ENCODE measurements at regions not wholly inside any gene's neighbourhood (a gene's known extent, or its start where the extent isn't known, plus 50 kb on each side); places are given as distances from the start of the nearest gene placed in this dataset.

DNA sequence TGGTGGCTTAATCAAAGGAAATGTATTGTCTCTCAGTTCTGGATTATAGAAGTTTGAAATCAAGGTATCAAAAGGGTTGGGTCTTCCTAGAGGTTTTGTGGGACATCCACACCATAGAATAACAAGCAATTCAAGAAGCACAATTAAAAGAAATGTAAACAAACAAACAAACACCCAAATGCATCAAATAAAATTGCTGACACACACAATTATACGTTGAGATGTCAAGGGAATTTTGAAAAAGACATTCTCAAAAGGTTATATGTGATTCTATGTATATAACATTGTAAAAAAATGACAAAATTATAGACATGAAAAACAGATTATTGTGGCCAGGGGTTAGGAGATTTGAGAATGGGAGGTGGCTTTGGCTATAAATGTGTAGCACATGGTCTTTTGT lies 250.7 kb upstream of the AGA start:
- H3K36me3 Mint-ChIP-seq (ENCODE audit: low read depth): no peaks in the 10 kb centered on the region
- H3K9me3 Mint-ChIP-seq: no peaks in the 10 kb centered on the region
- H3K27me3 Mint-ChIP-seq: peaks cover 9% of the 10 kb centered on the region
- no peaks in the 10 kb centered on the region for H3K4me1 Mint-ChIP-seq (ENCODE audit: low read depth)
- no peak for DNase-seq
- no peak overlapping the region for H3K27ac Mint-ChIP-seq
- H3K4me3 Mint-ChIP-seq: no peak overlapping the region

DNA sequence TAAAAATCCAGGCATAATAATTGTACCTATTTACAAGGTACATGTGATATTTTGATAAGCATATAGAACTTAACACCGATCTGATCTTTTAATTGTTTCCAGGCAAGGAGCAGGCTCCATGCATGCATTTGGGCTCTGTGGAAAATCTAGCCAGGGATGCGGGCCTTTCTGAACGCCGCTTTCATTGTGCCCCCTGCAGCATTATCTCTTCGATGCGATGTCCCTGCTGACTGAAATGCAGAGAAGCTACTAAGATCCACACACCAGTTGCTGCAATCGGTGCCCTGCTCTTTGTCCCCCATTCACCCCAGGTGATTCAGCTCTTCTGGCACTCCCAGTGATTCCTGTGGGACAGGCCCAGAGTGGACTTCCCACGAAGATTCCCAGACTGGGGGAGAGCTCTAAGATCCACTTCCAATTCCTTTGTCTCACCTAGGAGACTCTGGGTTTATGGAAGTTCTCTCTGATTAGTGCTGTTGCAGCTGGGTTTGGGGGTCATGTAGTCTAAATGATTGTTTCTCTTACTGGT lies 254.3 kb upstream of the AGA start:
- Mint-ChIP-seq H3K27me3 (peaks cover 9% of the 10 kb centered on the region), H3K4me1 (ENCODE audit: low read depth) (no peaks in the 10 kb centered on the region), H3K36me3 (ENCODE audit: low read depth) (no peaks in the 10 kb centered on the region), H3K4me3 (no peak overlapping the region), H3K27ac (no peak overlapping the region), H3K9me3 (no peaks in the 10 kb centered on the region)
- DNase-seq: no peak

DNA sequence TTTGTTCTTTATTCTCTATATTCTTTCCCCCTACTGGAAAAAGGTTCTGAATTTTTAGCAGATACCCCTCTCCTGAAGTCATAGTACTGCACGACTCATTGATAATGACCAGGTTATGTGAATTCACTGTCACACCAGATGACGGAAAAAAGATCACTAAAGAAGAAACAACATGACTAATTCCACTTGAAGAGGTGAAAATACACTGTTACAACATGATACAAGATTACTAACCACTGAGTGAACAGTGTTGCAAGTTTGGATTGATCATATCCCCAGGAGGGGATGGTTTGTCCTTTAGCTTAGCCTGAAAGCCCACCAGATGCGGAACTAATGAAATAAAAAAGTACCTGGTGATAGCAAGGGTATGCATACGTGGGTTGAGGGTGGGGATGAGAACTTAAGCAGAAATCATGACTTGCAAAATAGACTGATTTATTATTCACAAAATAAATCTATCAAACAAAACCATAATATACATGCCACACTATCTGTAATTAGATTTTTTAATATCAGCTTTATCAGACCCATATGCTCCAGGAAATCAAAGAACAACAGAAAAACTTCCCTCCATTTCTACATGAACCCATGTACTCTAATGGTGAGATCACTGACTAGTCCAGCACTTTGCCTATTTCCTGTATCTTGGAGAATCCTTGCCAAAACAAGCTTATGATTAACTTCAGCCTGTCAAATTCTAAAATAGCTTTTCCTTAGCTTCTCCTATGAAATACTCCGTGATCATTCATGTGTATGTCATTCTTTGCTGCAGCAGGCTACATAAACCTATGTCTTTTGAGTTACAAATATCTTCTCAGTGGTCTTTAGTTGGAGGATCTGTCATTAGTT lies 257.4 kb upstream of the AGA start:
- no peak for DNase-seq
- H3K9me3 Mint-ChIP-seq: no peaks in the 10 kb centered on the region

DNA sequence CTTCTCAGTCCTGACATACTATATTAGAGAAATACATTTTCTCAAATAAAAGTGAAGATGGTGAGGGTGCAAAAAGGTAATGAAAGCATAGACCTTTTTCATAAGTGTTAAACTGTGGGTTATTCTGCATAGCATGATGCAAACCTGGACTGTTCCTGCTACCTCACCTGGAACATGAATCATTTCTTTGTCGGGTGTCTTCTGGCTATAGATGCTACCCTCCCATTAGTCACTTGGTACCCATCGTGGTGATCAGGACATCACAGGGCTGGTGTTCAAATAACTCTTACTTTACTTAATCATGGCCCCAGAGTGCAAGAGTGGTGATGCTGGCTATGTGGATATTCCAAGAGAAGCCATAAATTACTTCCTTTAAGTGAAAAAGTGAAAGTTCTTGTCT lies 264.7 kb upstream of the AGA start:
- H3K36me3 Mint-ChIP-seq (ENCODE audit: low read depth): no peaks in the 10 kb centered on the region
- peaks cover 4% of the 10 kb centered on the region for H3K27me3 Mint-ChIP-seq
- no peaks in the 10 kb centered on the region for H3K4me1 Mint-ChIP-seq (ENCODE audit: low read depth)
- H3K9me3 Mint-ChIP-seq: no peaks in the 10 kb centered on the region
- no peak overlapping the region for H3K4me3 Mint-ChIP-seq
- no peak for DNase-seq
- H3K27ac Mint-ChIP-seq: no peak overlapping the region

More for the DNA sequence above, 257.4 kb upstream of the AGA start:
- H3K4me1 Mint-ChIP-seq (ENCODE audit: low read depth): no peaks in the 10 kb centered on the region
- H3K4me3 Mint-ChIP-seq: no peak overlapping the region
- H3K36me3 Mint-ChIP-seq (ENCODE audit: low read depth): no peaks in the 10 kb centered on the region
- peaks cover 11% of the 10 kb centered on the region for H3K27me3 Mint-ChIP-seq
- H3K27ac Mint-ChIP-seq: no peak overlapping the region

- no peak overlapping the region for H3K27ac Mint-ChIP-seq
- no peaks in the 10 kb centered on the region for H3K36me3 Mint-ChIP-seq (ENCODE audit: low read depth)
- no peaks in the 10 kb centered on the region for H3K9me3 Mint-ChIP-seq
- no peak overlapping the region for H3K4me3 Mint-ChIP-seq
- DNase-seq: no peak
- H3K27me3 Mint-ChIP-seq: no peaks in the 10 kb centered on the region
- no peaks in the 10 kb centered on the region for H3K4me1 Mint-ChIP-seq (ENCODE audit: low read depth)
Measured at GRCh38 chr4:177713454-177713853, 271.2 kb upstream of the AGA start.

DNA sequence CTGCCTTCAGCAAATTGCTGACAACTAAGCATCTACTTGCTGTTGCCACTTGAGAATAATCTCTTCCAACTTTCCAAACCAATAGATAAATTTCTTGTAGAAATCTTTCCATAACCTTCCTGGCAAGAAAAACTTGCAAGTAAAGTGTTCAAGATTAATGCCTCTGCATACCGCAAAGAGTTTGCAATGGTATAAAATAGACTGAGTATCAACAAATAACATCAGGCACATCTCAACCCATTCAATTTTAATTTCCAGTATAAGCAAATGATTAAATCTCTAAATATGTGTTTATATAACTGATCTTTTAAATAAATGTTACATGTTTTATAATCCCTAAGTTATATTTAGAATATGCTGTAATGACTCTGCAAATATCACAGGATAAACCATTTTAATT lies 275.2 kb upstream of the AGA start:
- Mint-ChIP-seq H3K4me1 (ENCODE audit: low read depth) (no peaks in the 10 kb centered on the region), H3K4me3 (no peak overlapping the region), H3K36me3 (ENCODE audit: low read depth) (no peaks in the 10 kb centered on the region), H3K27me3 (no peaks in the 10 kb centered on the region), H3K27ac (no peak overlapping the region), H3K9me3 (no peaks in the 10 kb centered on the region)
- DNase-seq: no peak

- no peak overlapping the region for H3K4me3 Mint-ChIP-seq
- H3K4me1 Mint-ChIP-seq (ENCODE audit: low read depth): no peaks in the 10 kb centered on the region
- H3K36me3 Mint-ChIP-seq (ENCODE audit: low read depth): no peaks in the 10 kb centered on the region
- no peaks in the 10 kb centered on the region for H3K9me3 Mint-ChIP-seq
- no peak overlapping the region for H3K27ac Mint-ChIP-seq
- DNase-seq: no peak
- no peaks in the 10 kb centered on the region for H3K27me3 Mint-ChIP-seq
Measured at GRCh38 chr4:177718514-177718913, 276.3 kb upstream of the AGA start.

- no peaks in the 10 kb centered on the region for H3K27me3 Mint-ChIP-seq
- H3K4me1 Mint-ChIP-seq (ENCODE audit: low read depth): peaks cover 5% of the 10 kb centered on the region
- H3K27ac Mint-ChIP-seq: no peak overlapping the region
- no peaks in the 10 kb centered on the region for H3K9me3 Mint-ChIP-seq
- DNase-seq: no peak
- H3K36me3 Mint-ChIP-seq (ENCODE audit: low read depth): no peaks in the 10 kb centered on the region
- H3K4me3 Mint-ChIP-seq: no peak overlapping the region
Measured at GRCh38 chr4:177726111-177726510, 283.9 kb upstream of the AGA start.

- no peak for DNase-seq
- H3K27ac Mint-ChIP-seq: no peak overlapping the region
- no peak overlapping the region for H3K4me3 Mint-ChIP-seq
- H3K9me3 Mint-ChIP-seq: no peaks in the 10 kb centered on the region
- peaks cover 5% of the 10 kb centered on the region for H3K4me1 Mint-ChIP-seq (ENCODE audit: low read depth)
- no peaks in the 10 kb centered on the region for H3K27me3 Mint-ChIP-seq
- H3K36me3 Mint-ChIP-seq (ENCODE audit: low read depth): no peaks in the 10 kb centered on the region
Measured at GRCh38 chr4:177728361-177729152, 286.3 kb upstream of the AGA start.

- DNase-seq: no peak
- Mint-ChIP-seq H3K9me3 (no peaks in the 10 kb centered on the region), H3K36me3 (ENCODE audit: low read depth) (no peaks in the 10 kb centered on the region), H3K27ac (no peak overlapping the region), H3K4me1 (ENCODE audit: low read depth) (peaks cover 5% of the 10 kb centered on the region), H3K27me3 (no peaks in the 10 kb centered on the region), H3K4me3 (no peak overlapping the region)
Measured at GRCh38 chr4:177729681-177730080, 287.4 kb upstream of the AGA start.

- Mint-ChIP-seq H3K36me3 (ENCODE audit: low read depth) (no peaks in the 10 kb centered on the region), H3K27me3 (peaks cover 5% of the 10 kb centered on the region), H3K4me1 (ENCODE audit: low read depth) (no peaks in the 10 kb centered on the region), H3K27ac (no peak overlapping the region), H3K9me3 (no peaks in the 10 kb centered on the region), H3K4me3 (no peak overlapping the region)
- no peak for DNase-seq
Measured at GRCh38 chr4:177737387-177737940, 295.2 kb upstream of the AGA start.

DNA sequence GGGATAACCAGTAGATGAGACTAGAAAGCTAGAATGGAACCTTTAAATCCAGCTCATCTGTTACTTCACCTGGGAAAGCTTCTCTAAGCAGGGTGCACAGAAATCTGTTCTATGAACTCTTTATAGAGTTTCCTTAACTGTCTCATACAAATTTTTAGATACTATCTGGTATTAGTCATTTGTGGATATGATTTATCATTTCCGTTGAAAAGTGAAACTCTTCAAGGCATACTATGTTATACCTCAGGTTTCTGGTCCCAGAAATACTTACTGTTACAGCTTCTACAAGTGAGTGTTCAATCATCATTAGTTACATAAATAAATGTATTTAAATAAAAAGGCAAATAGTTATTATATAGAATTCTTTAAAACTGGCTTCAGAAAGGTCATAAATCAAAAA lies 298.3 kb upstream of the AGA start:
- Mint-ChIP-seq H3K27me3 (peaks cover 5% of the 10 kb centered on the region), H3K9me3 (no peaks in the 10 kb centered on the region), H3K4me1 (ENCODE audit: low read depth) (no peaks in the 10 kb centered on the region), H3K4me3 (no peak overlapping the region), H3K36me3 (ENCODE audit: low read depth) (no peaks in the 10 kb centered on the region), H3K27ac (no peak overlapping the region)
- no peak for DNase-seq

GRCh38 chr4:177759729-177760128 lies 317.5 kb upstream of the AGA start:
- no peak for DNase-seq
- Mint-ChIP-seq H3K27ac (no peak overlapping the region), H3K36me3 (ENCODE audit: low read depth) (no peaks in the 10 kb centered on the region), H3K9me3 (no peaks in the 10 kb centered on the region), H3K4me1 (ENCODE audit: low read depth) (no peaks in the 10 kb centered on the region), H3K4me3 (no peak overlapping the region), H3K27me3 (no peaks in the 10 kb centered on the region)

- Mint-ChIP-seq H3K27me3 (no peaks in the 10 kb centered on the region), H3K27ac (no peak overlapping the region), H3K9me3 (no peaks in the 10 kb centered on the region), H3K4me3 (no peak overlapping the region), H3K4me1 (ENCODE audit: low read depth) (no peaks in the 10 kb centered on the region), H3K36me3 (ENCODE audit: low read depth) (no peaks in the 10 kb centered on the region)
- DNase-seq: no peak
Measured at GRCh38 chr4:177761692-177762091, 319.5 kb upstream of the AGA start.

DNA sequence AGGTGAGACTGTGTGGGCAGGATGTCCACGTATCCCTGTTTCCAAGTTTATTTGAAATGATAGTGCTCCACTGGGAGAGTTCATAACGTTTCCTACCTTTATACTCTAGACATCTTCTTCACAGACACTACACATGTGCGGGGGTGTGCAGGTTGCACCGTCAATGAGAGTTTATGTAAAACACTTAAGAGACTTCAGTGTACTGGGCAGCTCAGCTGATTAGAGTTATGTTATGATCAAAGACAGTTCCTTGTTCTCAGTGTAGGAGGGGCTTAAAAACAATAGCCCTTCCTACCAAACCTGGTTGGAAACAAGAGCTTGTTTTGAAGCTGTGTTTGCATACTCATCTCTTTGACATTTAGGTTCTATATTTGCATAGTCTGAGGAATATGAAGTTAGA lies 326.9 kb upstream of the AGA start:
- no peaks in the 10 kb centered on the region for H3K27me3 Mint-ChIP-seq
- H3K36me3 Mint-ChIP-seq (ENCODE audit: low read depth): no peaks in the 10 kb centered on the region
- H3K4me3 Mint-ChIP-seq: no peak overlapping the region
- no peaks in the 10 kb centered on the region for H3K9me3 Mint-ChIP-seq
- DNase-seq: no peak
- no peaks in the 10 kb centered on the region for H3K4me1 Mint-ChIP-seq (ENCODE audit: low read depth)
- H3K27ac Mint-ChIP-seq: no peak overlapping the region
